GM11168 (cell line): ENCODE measurements at regions not wholly inside any gene's neighbourhood (a gene's known extent, or its start where the extent isn't known, plus 50 kb on each side); places are given as distances from the start of the nearest gene placed in this dataset.

Source experiments
- in situ Hi-C: fragments of 300-500 bp; cut with MboI; formaldehyde crosslinking; loops from one replicate; pipeline ENCODE4 v1.12.0; 2022; ENCODE audit warnings: low sequenced_read_pairs; ENCODE audit not compliant: unreplicated experiment

- in situ Hi-C loops, result no loop called here
These were observed 265.5 kb downstream of the RPRM start for GRCh38 chr2:153213022-153213421.

GRCh38 chr2:153197402-153198386 lies 280.9 kb downstream of the RPRM start:
- in situ Hi-C loops, result no loop called here

GRCh38 chr2:153196378-153197058 lies 282.0 kb downstream of the RPRM start:
- in situ Hi-C loops, result no loop called here

GRCh38 chr2:153195342-153195741 lies 283.2 kb downstream of the RPRM start:
- in situ Hi-C loops, result no loop called here

GRCh38 chr2:153189091-153189888 lies 289.3 kb downstream of the RPRM start:
- in situ Hi-C loops, result no loop called here

- in situ Hi-C loops, result no loop called here
These were observed 298.8 kb downstream of the RPRM start for GRCh38 chr2:153179808-153180207.

GRCh38 chr2:153169609-153170008 lies 309.0 kb downstream of the RPRM start:
- in situ Hi-C loops, result loop anchor here (25.0 kb wide), 1 partner anchor 343 kb away; no protein-coding TSS in a partner anchor

GRCh38 chr2:153165021-153165420 lies 313.5 kb downstream of the RPRM start:
- in situ Hi-C loops, result loop anchor here (25.0 kb wide), 1 partner anchor 347 kb away; no protein-coding TSS in a partner anchor

GRCh38 chr2:153163055-153163454 lies 315.5 kb downstream of the RPRM start:
- in situ Hi-C loops, result loop anchor here (25.0 kb wide), 1 partner anchor 349 kb away; no protein-coding TSS in a partner anchor

GRCh38 chr2:153156743-153157142 lies 321.8 kb downstream of the RPRM start:
- in situ Hi-C loops, result loop anchor here (25.0 kb wide), 1 partner anchor 356 kb away; no protein-coding TSS in a partner anchor

- in situ Hi-C loops, result loop anchor here (25.0 kb wide), 1 partner anchor 360 kb away; no protein-coding TSS in a partner anchor
These were observed 326.5 kb downstream of the RPRM start for GRCh38 chr2:153152036-153152435.

GRCh38 chr2:153145470-153145978 lies 333.0 kb downstream of the RPRM start:
- in situ Hi-C loops, result no loop called here

- in situ Hi-C loops, result no loop called here
These were observed 335.0 kb downstream of the RPRM start for GRCh38 chr2:153143540-153143939.

GRCh38 chr2:153140498-153140897 lies 338.1 kb downstream of the RPRM start:
- in situ Hi-C loops, result no loop called here

- in situ Hi-C loops, result no loop called here
These were observed 339.7 kb downstream of the RPRM start for GRCh38 chr2:153138651-153139375.

GRCh38 chr2:153136216-153136615 lies 342.3 kb downstream of the RPRM start:
- in situ Hi-C loops, result no loop called here

- in situ Hi-C loops, result no loop called here
These were observed 343.8 kb downstream of the RPRM start for GRCh38 chr2:153134725-153135124.

- in situ Hi-C loops, result no loop called here
These were observed 344.8 kb downstream of the RPRM start for GRCh38 chr2:153133716-153134115.

GRCh38 chr2:153132418-153132817 lies 346.1 kb downstream of the RPRM start:
- in situ Hi-C loops, result no loop called here
